PC-9 (cell line): ENCODE measurements at regions not wholly inside any gene's neighbourhood (a gene's known extent, or its start where the extent isn't known, plus 50 kb on each side); places are given as distances from the start of the nearest gene placed in this dataset.

ENCODE experiments used
- EZH2 ChIP-seq: fragments of 200-600 bp; sonication (generic); IDR thresholded peaks from 2 replicates; pipeline ENCODE4 v1.8.0; 2017; ENCODE audit warnings: antibody characterized with exemption, low read depth
- TF ChIP-seq, protein P1 (sequence below): fragments of 200-600 bp; sonication (generic); conservative IDR thresholded peaks from 2 replicates; pipeline ENCODE4 v1.6.1; 2017; ENCODE audit warnings: mixed run types, antibody characterized with exemption, mild to moderate bottlenecking, moderate library complexity

DNA sequence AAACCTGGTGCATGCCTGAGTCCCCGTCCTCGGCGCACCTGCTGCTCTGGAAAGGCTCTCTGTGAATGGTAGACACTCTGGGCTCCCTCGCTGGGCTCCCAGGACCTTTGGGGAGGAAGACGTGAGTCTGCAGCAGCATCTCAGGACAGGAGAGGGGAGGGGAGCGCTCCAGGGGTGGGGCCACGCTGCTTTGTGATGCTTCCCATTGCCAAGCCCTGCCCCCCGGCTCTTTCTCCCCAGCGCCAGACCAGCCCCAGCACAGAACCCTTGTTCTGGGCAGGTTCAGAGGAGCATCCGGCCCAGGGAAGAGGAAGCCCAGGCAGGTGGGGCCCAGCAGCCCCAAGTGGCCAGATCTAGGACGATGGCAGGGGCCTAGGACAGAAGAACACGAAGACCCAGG is 111.2 kb downstream of the BRD1 start:
- TF ChIP-seq, protein P1, sequence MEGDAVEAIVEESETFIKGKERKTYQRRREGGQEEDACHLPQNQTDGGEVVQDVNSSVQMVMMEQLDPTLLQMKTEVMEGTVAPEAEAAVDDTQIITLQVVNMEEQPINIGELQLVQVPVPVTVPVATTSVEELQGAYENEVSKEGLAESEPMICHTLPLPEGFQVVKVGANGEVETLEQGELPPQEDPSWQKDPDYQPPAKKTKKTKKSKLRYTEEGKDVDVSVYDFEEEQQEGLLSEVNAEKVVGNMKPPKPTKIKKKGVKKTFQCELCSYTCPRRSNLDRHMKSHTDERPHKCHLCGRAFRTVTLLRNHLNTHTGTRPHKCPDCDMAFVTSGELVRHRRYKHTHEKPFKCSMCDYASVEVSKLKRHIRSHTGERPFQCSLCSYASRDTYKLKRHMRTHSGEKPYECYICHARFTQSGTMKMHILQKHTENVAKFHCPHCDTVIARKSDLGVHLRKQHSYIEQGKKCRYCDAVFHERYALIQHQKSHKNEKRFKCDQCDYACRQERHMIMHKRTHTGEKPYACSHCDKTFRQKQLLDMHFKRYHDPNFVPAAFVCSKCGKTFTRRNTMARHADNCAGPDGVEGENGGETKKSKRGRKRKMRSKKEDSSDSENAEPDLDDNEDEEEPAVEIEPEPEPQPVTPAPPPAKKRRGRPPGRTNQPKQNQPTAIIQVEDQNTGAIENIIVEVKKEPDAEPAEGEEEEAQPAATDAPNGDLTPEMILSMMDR = no peak
- TF ChIP-seq EZH2 = no peak
